IMR-90 (cell line): ENCODE measurements at regions not wholly inside any gene's neighbourhood (a gene's known extent, or its start where the extent isn't known, plus 50 kb on each side); places are given as distances from the start of the nearest gene placed in this dataset.

Experiments
- ATAC-seq: fragments of 200-7000 bp; cut with Tn5 transposase; 2 replicates; pipeline ENCODE4 v1.9.1; 2020; ENCODE audit warnings: low read depth, mild to moderate bottlenecking, moderate library complexity
- BruUV-seq: library from RNA; stranded (reverse); fragments of 400-500 nt; replicated peaks from 2 replicates; lab custom pipeline; 2021; lab: Mats Ljungman, UMichigan
- CTCF ChIA-PET: fragments of 300-600 bp; formaldehyde crosslinking; extraction: SDS; loops from one replicate; lab custom pipeline; 2021; ENCODE audit warnings: antibody characterized with exemption; lab: Yijun Ruan, JAX
- POLR2A ChIA-PET: fragments of 300-600 bp; sonication (Branson Sonifier 250); formaldehyde crosslinking; loops from one replicate; lab custom pipeline; 2022; ENCODE audit warnings: antibody characterized with exemption; ENCODE audit not compliant: unreplicated experiment; lab: Charles Lee
- DNase-seq: peaks from one replicate; pipeline ENCODE4 v3.0.0; 2013
- H2AFZ ChIP-seq: replicated peaks from 2 replicates; pipeline ENCODE3; 2013; ENCODE audit warnings: low read length, mild to moderate bottlenecking; ENCODE audit not compliant: poor library complexity
- H2AK5ac ChIP-seq: 2 replicates; pipeline ENCODE4 v1.6.1; 2013; ENCODE audit warnings: low read depth, low read length, inconsistent platforms
- H2AK9ac ChIP-seq: replicated peaks from 2 replicates; pipeline ENCODE3; 2013; ENCODE audit warnings: mild to moderate bottlenecking, low read depth, low read length, moderate library complexity; ENCODE audit not compliant: poor library complexity
- H2BK120ac ChIP-seq: 2 replicates; pipeline ENCODE4 v1.6.1; 2013; ENCODE audit warnings: low read depth, low read length, inconsistent platforms
- H2BK15ac ChIP-seq: 3 replicates; pipeline ENCODE4 v1.6.1; 2013; ENCODE audit warnings: low read depth, low read length, inconsistent platforms
- H2BK20ac ChIP-seq: 2 replicates; pipeline ENCODE4 v1.6.1; 2013; ENCODE audit warnings: low read depth, mild to moderate bottlenecking, inconsistent platforms, low read length, moderate library complexity
- H2BK5ac ChIP-seq: 2 replicates; pipeline ENCODE4 v1.6.1; 2013; ENCODE audit warnings: mild to moderate bottlenecking, low read depth, low read length, inconsistent platforms; ENCODE audit not compliant: poor library complexity, severe bottlenecking
- H3K14ac ChIP-seq: replicated peaks from 2 replicates; pipeline ENCODE4 v1.6.1; 2013; ENCODE audit warnings: low read depth, low read length, inconsistent platforms
- H3K18ac ChIP-seq: 2 replicates; pipeline ENCODE4 v1.6.1; 2013; ENCODE audit warnings: low read depth, low read length, control low read depth
- H3K23ac ChIP-seq: 2 replicates; pipeline ENCODE4 v1.6.1; 2013; ENCODE audit warnings: low read depth, low read length, inconsistent platforms
- H3K27ac ChIP-seq: 2 replicates; pipeline ENCODE4 v1.5.1; 2013; ENCODE audit warnings: mild to moderate bottlenecking, control low read depth, low read length; ENCODE audit not compliant: insufficient read depth
- H3K27me3 ChIP-seq: 2 replicates; pipeline ENCODE4 v1.6.1; 2013; ENCODE audit warnings: low read length; ENCODE audit not compliant: control insufficient read depth, insufficient read depth
- H3K36me3 ChIP-seq: 2 replicates; pipeline ENCODE4 v1.6.1; 2013; ENCODE audit warnings: low read length, mixed read lengths; ENCODE audit not compliant: control insufficient read depth, insufficient read depth
- H3K4ac ChIP-seq: 2 replicates; pipeline ENCODE4 v1.6.1; 2013; ENCODE audit warnings: low read depth, low read length, inconsistent platforms
- H3K4me1 ChIP-seq: 2 replicates; pipeline ENCODE4 v1.6.1; 2013; ENCODE audit warnings: low read length, mixed read lengths; ENCODE audit not compliant: control insufficient read depth, insufficient read depth
- H3K4me2 ChIP-seq: 2 replicates; pipeline ENCODE4 v1.6.1; 2013; ENCODE audit warnings: low read depth, mild to moderate bottlenecking, control low read depth, low read length, moderate library complexity
- H3K4me3 ChIP-seq: 2 replicates; pipeline ENCODE4 v1.5.1; 2013; ENCODE audit warnings: low read depth, mild to moderate bottlenecking, control low read depth, low read length, moderate library complexity; ENCODE audit not compliant: insufficient read depth
- H3K56ac ChIP-seq: 2 replicates; pipeline ENCODE4 v1.6.1; 2013; ENCODE audit warnings: low read length, inconsistent platforms; ENCODE audit not compliant: insufficient read depth; ENCODE audit errors: extremely low read depth
- H3K79me1 ChIP-seq, 2 experiments: 2 replicates each; pipeline ENCODE4 v1.6.1; 2013; ENCODE audit warnings: low read length in 2 of 2, inconsistent platforms in 1 of 2, low read depth in 1 of 2
- H3K9ac ChIP-seq: 2 replicates; pipeline ENCODE4 v1.6.1; 2013; ENCODE audit warnings: low read depth, low read length, control low read depth
- H3K9me1 ChIP-seq: 2 replicates; pipeline ENCODE4 v1.6.1; 2013; ENCODE audit warnings: low read length, inconsistent platforms; ENCODE audit not compliant: insufficient read depth
- H3K9me3 ChIP-seq: 2 replicates; pipeline ENCODE4 v1.6.1; 2013; ENCODE audit warnings: low read length; ENCODE audit not compliant: control insufficient read depth, insufficient read depth
- H4K20me1 ChIP-seq: 2 replicates; pipeline ENCODE4 v1.6.1; 2013; ENCODE audit warnings: low read length, inconsistent platforms; ENCODE audit not compliant: insufficient read depth
- H4K5ac ChIP-seq: 2 replicates; pipeline ENCODE4 v1.6.1; 2013; ENCODE audit warnings: mild to moderate bottlenecking, low read depth, low read length, control low read depth
- H4K8ac ChIP-seq, 2 experiments: 2 replicates each; pipeline ENCODE4 v1.6.1; 2013; ENCODE audit warnings: low read depth in 2 of 2, low read length in 2 of 2, control low read depth in 1 of 2, inconsistent platforms in 1 of 2
- H4K91ac ChIP-seq: 2 replicates; pipeline ENCODE4 v1.6.1; 2013; ENCODE audit warnings: low read depth, low read length, inconsistent platforms; ENCODE audit not compliant: insufficient read depth
- CEBPB ChIP-seq: IDR thresholded peaks from 2 replicates; pipeline ENCODE4 v1.6.1; 2012; ENCODE audit warnings: low read depth, low read length, improper control_type of control experiment
- POLR2A ChIP-seq: IDR thresholded peaks from 2 replicates; pipeline ENCODE4 v1.6.1; 2012; ENCODE audit warnings: mild to moderate bottlenecking, low read depth, low read length
- RAD21 ChIP-seq: IDR thresholded peaks from 2 replicates; pipeline ENCODE4 v1.6.1; 2012; ENCODE audit warnings: low read length, improper control_type of control experiment
- RCOR1 ChIP-seq: IDR thresholded peaks from 2 replicates; pipeline ENCODE4 v1.6.1; 2012; ENCODE audit warnings: mild to moderate bottlenecking, low read length, improper control_type of control experiment; ENCODE audit not compliant: insufficient replicate concordance
- SMC3 ChIP-seq: fragments of 150-350 bp; IDR thresholded peaks from 2 replicates; pipeline ENCODE4 v1.6.1; 2016; ENCODE audit warnings: low read depth, mild to moderate bottlenecking, antibody characterized with exemption, low read length, moderate library complexity
- WGBS, 2 experiments: methylation state at CpG; one replicate each; pipeline versions ENCODE4 v1.1.5 to v1.1.7; 2013; ENCODE audit warnings: missing lambda C conversion rate in 2 of 2; ENCODE audit not compliant: insufficient read length in 1 of 2; ENCODE audit errors: extremely low coverage in 2 of 2; 5-methylcytosine and 5-hydroxymethylcytosine counted together
- dilution Hi-C: fragments of 300-500 bp; cut with HindIII; formaldehyde crosslinking; loops from one replicate; pipeline ENCODE4 v1.14.3; 2018; ENCODE audit warnings: low sequenced_read_pairs; ENCODE audit not compliant: unreplicated experiment
- in situ Hi-C: fragments of 300-500 bp; cut with MboI; formaldehyde crosslinking; loops from 3 replicates; pipeline ENCODE4 v1.14.3; 2019; ENCODE audit warnings: low sequenced_read_pairs, inconsistent platforms, mixed read lengths
- intact Hi-C: fragments of 100-400 bp; cut with micrococcal nuclease; formaldehyde crosslinking; loops from 2 replicates; pipeline ENCODE4 v1.10.0; 2022
- TF ChIP-seq, protein P1 (sequence below): fragments of 150-350 bp; IDR thresholded peaks from 2 replicates; pipeline ENCODE4 v1.6.1; 2017; ENCODE audit warnings: mild to moderate bottlenecking, antibody characterized with exemption, low read length, low read depth

DNA sequence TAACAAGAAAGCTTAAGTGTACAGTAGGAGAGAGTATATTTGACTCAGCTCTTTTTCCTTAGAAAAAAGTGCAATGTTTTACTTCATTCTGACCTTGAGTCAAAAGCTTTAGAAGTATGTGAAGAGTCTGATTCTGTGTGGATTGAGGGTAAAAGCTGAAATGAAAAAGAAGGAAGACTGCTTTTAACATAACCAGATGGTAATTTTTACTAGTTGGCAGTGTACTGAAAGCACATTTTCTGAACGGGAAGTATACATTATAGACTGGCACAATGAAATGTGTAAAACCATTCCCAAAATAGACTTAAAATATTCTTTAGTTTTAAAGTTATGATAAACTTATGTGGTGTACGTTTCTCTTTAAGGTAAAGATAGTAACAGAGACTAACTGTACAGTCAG lies 197.8 kb upstream of the ZNF717 start:
- H3K4me3 ChIP-seq = no peak overlapping the region
- no peaks in the 10 kb centered on the region for H3K4me1 ChIP-seq
- no peak overlapping the region for H4K8ac ChIP-seq
- H2BK120ac ChIP-seq = no peak overlapping the region
- no peaks in the 10 kb centered on the region for H3K79me1 ChIP-seq
- dilution Hi-C loops = no loop called here
- H2BK15ac ChIP-seq = no peak overlapping the region
- ChIA-PET CTCF (no interaction called here), POLR2A (interaction anchor here (0.7 kb wide), 1 partner anchor 92 kb away, joined by 3 read pairs; no protein-coding TSS in a partner anchor)
- no peak overlapping the region for H3K9ac ChIP-seq
- no peak overlapping the region for H2AK9ac ChIP-seq
- in situ Hi-C loops = no loop called here
- H3K23ac ChIP-seq = no peak overlapping the region
- no peak overlapping the region for H3K4me2 ChIP-seq
- H3K27ac ChIP-seq = no peak overlapping the region
- H3K9me3 ChIP-seq = no peaks in the 10 kb centered on the region
- DNase-seq = no peak
- H3K9me1 ChIP-seq = no peaks in the 10 kb centered on the region
- no peaks in the 10 kb centered on the region for H3K27me3 ChIP-seq
- TF ChIP-seq RAD21 (no peak), POLR2A (no peak), CEBPB (no peak), RCOR1 (no peak), SMC3 (no peak)
- TF ChIP-seq, protein P1, sequence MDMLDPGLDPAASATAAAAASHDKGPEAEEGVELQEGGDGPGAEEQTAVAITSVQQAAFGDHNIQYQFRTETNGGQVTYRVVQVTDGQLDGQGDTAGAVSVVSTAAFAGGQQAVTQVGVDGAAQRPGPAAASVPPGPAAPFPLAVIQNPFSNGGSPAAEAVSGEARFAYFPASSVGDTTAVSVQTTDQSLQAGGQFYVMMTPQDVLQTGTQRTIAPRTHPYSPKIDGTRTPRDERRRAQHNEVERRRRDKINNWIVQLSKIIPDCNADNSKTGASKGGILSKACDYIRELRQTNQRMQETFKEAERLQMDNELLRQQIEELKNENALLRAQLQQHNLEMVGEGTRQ = no peak
- H3K36me3 ChIP-seq = no peaks in the 10 kb centered on the region
- no peak overlapping the region for H3K4ac ChIP-seq
- no TSS peak for BruUV-seq
- no peak overlapping the region for H4K91ac ChIP-seq
- H4K20me1 ChIP-seq = no peaks in the 10 kb centered on the region
- no peak overlapping the region for H2BK20ac ChIP-seq
- ATAC-seq = no peak
- WGBS, 2 experiments = no CpG with 5 or more reads among the region's 2 CpGs
- no peak overlapping the region for H2AK5ac ChIP-seq
- no peak overlapping the region for H3K18ac ChIP-seq
- no peak overlapping the region for H2BK5ac ChIP-seq
- intact Hi-C loops = no loop called here
- no peak overlapping the region for H3K14ac ChIP-seq
- no peak overlapping the region for H2AFZ ChIP-seq
- H4K5ac ChIP-seq = no peak overlapping the region
- H3K56ac ChIP-seq = no peak overlapping the region
